Fibroblast of lung (primary cell): ENCODE measurements at regions not wholly inside any gene's neighbourhood (a gene's known extent, or its start where the extent isn't known, plus 50 kb on each side); places are given as distances from the start of the nearest gene placed in this dataset.

ENCODE experiments used
- DNase-seq, 2 donors: peaks; one replicate each; pipeline versions ENCODE4 v3.0.0 to v3.0.0-alpha.2; 2010; ENCODE audit warnings: low read depth in 2 of 2
- H2AFZ ChIP-seq: 2 replicates; pipeline ENCODE4 v1.5.1; 2012; ENCODE audit warnings: low read length, control low read depth, inconsistent platforms
- H3K27ac ChIP-seq: 2 replicates; pipeline ENCODE4 v1.5.1; 2011; ENCODE audit warnings: low read length, control low read depth; ENCODE audit not compliant: insufficient read depth
- H3K27me3 ChIP-seq: 2 replicates; pipeline ENCODE4 v1.5.1; 2011; ENCODE audit warnings: mild to moderate bottlenecking, low read length; ENCODE audit not compliant: control insufficient read depth, insufficient read depth
- H3K36me3 ChIP-seq: 2 replicates; pipeline ENCODE4 v1.5.1; 2011; ENCODE audit warnings: low read length; ENCODE audit not compliant: control insufficient read depth, insufficient read depth
- H3K4me1 ChIP-seq: 2 replicates; pipeline ENCODE4 v1.5.1; 2011; ENCODE audit warnings: low read length; ENCODE audit not compliant: control insufficient read depth, insufficient read depth; ENCODE audit errors: extremely low read depth
- H3K4me2 ChIP-seq: 2 replicates; pipeline ENCODE4 v1.5.1; 2011; ENCODE audit warnings: low read length, control low read depth; ENCODE audit not compliant: insufficient read depth; ENCODE audit errors: extremely low read depth
- H3K4me3 ChIP-seq, 4 experiments: fragments of 200-600 bp in 1 of 4; sonication (generic) in 1 of 4; replicated peaks in 1 of 4; 2 replicates each; pipeline ENCODE4 v1.5.1; 2011 to 2016; ENCODE audit warnings: low read length in 4 of 4, low read depth in 3 of 4, mild to moderate bottlenecking in 3 of 4, control low read depth in 2 of 4, inconsistent platforms in 1 of 4, mixed read lengths in 1 of 4; ENCODE audit not compliant: insufficient read depth in 1 of 4; ENCODE audit errors: control extremely low read depth in 1 of 4
- H3K79me2 ChIP-seq: 2 replicates; pipeline ENCODE4 v1.5.1; 2012; ENCODE audit warnings: mild to moderate bottlenecking, low read length, inconsistent platforms; ENCODE audit not compliant: control insufficient read depth, insufficient read depth
- H3K9ac ChIP-seq: 2 replicates; pipeline ENCODE4 v1.5.1; 2011; ENCODE audit warnings: mild to moderate bottlenecking, low read length, control low read depth; ENCODE audit not compliant: insufficient read depth
- H3K9me3 ChIP-seq: 2 replicates; pipeline ENCODE4 v1.5.1; 2012; ENCODE audit warnings: low read depth, low read length; ENCODE audit not compliant: control insufficient read depth, insufficient read depth
- H4K20me1 ChIP-seq: 2 replicates; pipeline ENCODE4 v1.5.1; 2011; ENCODE audit warnings: low read length; ENCODE audit not compliant: control insufficient read depth, insufficient read depth; ENCODE audit errors: extremely low read depth
- EZH2 ChIP-seq: IDR thresholded peaks from 2 replicates; pipeline ENCODE4 v1.5.1; 2012; ENCODE audit warnings: low read length, control low read depth, mild to moderate bottlenecking; ENCODE audit errors: missing control alignments
- TF ChIP-seq, protein P1 (sequence below), 2 donors: IDR thresholded peaks in 1 of 2; conservative IDR thresholded peaks in 1 of 2; 1 replicate in 1 of 2; 2 replicates in 1 of 2; pipeline ENCODE4 v1.5.1; 2011 to 2012; ENCODE audit warnings: low read length in 2 of 2, control low read depth in 1 of 2, inconsistent platforms in 1 of 2, low read depth in 1 of 2, mild to moderate bottlenecking in 1 of 2

DNA sequence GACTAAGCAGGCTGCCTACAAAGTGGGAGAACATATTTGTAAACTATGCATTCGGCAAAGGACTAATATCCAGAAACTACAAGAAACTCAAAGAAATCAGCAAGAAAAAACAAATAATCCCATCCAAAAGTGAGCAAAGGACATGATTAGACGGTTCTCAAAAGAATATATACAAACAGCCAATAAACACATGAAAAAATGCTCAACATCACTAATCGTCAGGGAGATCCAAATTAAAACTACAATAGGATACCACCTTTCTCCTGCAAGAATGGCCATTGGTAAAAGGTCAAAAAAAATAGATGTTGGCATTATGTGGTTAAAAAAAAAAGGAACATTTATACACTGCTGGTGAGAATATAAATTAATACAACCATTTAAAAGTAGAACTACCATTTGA lies 259.6 kb upstream of the SLITRK3 start:
- H3K4me1 ChIP-seq = no peaks in the 10 kb centered on the region
- H3K27ac ChIP-seq = no peak overlapping the region
- no peak overlapping the region for H2AFZ ChIP-seq
- no peaks in the 10 kb centered on the region for H4K20me1 ChIP-seq
- no peaks in the 10 kb centered on the region for H3K27me3 ChIP-seq
- no peaks in the 10 kb centered on the region for H3K79me2 ChIP-seq
- TF ChIP-seq, protein P1, sequence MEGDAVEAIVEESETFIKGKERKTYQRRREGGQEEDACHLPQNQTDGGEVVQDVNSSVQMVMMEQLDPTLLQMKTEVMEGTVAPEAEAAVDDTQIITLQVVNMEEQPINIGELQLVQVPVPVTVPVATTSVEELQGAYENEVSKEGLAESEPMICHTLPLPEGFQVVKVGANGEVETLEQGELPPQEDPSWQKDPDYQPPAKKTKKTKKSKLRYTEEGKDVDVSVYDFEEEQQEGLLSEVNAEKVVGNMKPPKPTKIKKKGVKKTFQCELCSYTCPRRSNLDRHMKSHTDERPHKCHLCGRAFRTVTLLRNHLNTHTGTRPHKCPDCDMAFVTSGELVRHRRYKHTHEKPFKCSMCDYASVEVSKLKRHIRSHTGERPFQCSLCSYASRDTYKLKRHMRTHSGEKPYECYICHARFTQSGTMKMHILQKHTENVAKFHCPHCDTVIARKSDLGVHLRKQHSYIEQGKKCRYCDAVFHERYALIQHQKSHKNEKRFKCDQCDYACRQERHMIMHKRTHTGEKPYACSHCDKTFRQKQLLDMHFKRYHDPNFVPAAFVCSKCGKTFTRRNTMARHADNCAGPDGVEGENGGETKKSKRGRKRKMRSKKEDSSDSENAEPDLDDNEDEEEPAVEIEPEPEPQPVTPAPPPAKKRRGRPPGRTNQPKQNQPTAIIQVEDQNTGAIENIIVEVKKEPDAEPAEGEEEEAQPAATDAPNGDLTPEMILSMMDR (conservative IDR thresholded peaks at IDR 0.05 in 1 of 2, IDR thresholded peaks at IDR 0.05 in 1 of 2; ENCODE audit: low read depth in 1 of 2, low read length in 2 of 2) = no peak
- TF ChIP-seq EZH2 = no peak
- H3K9me3 ChIP-seq = no peaks in the 10 kb centered on the region
- no peak overlapping the region for H3K9ac ChIP-seq
- no peaks in the 10 kb centered on the region for H3K36me3 ChIP-seq
- DNase-seq = no peak
- H3K4me2 ChIP-seq = no peak overlapping the region
- no peak overlapping the region for H3K4me3 ChIP-seq

DNA sequence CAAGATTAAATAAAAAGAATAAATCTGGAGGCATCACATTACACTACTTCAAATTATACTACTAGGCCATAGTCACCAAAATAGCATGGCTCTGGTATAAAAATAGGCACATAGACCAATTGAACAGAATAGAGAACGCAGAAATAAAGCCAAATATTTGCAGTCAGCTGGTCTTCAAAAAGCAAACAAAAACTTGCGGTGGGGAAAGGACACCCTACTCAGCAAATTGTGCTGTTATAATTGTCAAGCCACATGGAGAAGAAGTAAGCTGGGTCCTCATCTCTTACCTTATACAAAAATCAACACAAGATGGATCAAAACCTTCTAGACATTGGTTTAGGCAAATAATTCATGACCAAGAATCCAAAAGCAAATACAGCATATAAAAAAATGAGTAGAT lies 259.2 kb upstream of the SLITRK3 start:
- Histone ChIP-seq H3K27me3 (no peaks in the 10 kb centered on the region), H3K27ac (no peak overlapping the region), H2AFZ (no peak overlapping the region), H3K9ac (no peak overlapping the region), H4K20me1 (no peaks in the 10 kb centered on the region), H3K4me2 (no peak overlapping the region), H3K4me1 (no peaks in the 10 kb centered on the region), H3K79me2 (no peaks in the 10 kb centered on the region), H3K4me3 (no peak overlapping the region), H3K36me3 (no peaks in the 10 kb centered on the region), H3K9me3 (no peaks in the 10 kb centered on the region)
- TF ChIP-seq, protein P1 (conservative IDR thresholded peaks at IDR 0.05 in 1 of 2, IDR thresholded peaks at IDR 0.05 in 1 of 2; ENCODE audit: low read depth in 1 of 2, low read length in 2 of 2) = no peak
- TF ChIP-seq EZH2 = no peak
- DNase-seq = no peak

DNA sequence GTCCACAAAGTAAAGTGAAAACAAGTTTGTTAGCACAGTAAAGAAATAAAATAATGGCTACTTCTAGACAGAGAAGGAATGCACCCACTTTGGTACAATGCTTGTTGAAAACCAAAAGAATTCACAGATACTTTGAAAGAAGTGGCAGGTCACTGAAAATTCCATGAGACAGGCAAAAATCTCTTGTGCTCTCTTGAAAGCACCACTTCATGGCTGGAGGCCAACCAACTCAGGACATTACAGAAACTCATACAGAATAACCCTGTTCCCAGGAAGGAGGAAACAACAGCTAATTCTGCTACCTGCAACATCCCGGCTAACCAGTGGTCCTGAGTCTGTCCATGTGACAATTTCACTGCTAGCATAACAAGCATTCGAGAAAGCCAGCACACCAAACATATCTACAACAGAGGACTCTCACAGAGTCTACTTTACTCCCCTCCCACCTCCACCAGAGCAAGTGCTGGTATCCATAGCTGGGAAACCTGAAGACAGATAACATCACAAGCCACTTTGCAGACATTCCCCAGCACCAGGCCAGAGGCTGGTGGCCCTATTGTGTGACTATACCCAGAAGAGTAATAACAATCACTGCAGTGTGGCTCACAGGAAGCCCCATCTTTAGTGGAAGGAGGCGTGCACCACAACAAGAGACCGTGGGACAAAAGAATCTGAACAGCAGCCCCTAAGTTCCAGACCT lies 255.3 kb upstream of the SLITRK3 start:
- H3K9ac ChIP-seq = no peak overlapping the region
- no peak overlapping the region for H3K4me2 ChIP-seq
- H3K79me2 ChIP-seq = no peaks in the 10 kb centered on the region
- no peak overlapping the region for H2AFZ ChIP-seq
- peak in 1 of 2 donors; percentile 1 for DNase-seq
- no peak overlapping the region for H3K4me3 ChIP-seq
- H4K20me1 ChIP-seq = no peaks in the 10 kb centered on the region
- TF ChIP-seq, protein P1 (conservative IDR thresholded peaks at IDR 0.05 in 1 of 2, IDR thresholded peaks at IDR 0.05 in 1 of 2; ENCODE audit: low read depth in 1 of 2, low read length in 2 of 2) = no peak
- TF ChIP-seq EZH2 = no peak
- H3K4me1 ChIP-seq = no peaks in the 10 kb centered on the region
- H3K27ac ChIP-seq = no peak overlapping the region
- H3K36me3 ChIP-seq = no peaks in the 10 kb centered on the region
- no peaks in the 10 kb centered on the region for H3K27me3 ChIP-seq
- no peaks in the 10 kb centered on the region for H3K9me3 ChIP-seq
